ENCODE measurements at regions not wholly inside any gene's neighbourhood (a gene's known extent, or its start where the extent isn't known, plus 50 kb on each side); places are given as distances from the start of the nearest gene placed in this dataset.

DNA sequence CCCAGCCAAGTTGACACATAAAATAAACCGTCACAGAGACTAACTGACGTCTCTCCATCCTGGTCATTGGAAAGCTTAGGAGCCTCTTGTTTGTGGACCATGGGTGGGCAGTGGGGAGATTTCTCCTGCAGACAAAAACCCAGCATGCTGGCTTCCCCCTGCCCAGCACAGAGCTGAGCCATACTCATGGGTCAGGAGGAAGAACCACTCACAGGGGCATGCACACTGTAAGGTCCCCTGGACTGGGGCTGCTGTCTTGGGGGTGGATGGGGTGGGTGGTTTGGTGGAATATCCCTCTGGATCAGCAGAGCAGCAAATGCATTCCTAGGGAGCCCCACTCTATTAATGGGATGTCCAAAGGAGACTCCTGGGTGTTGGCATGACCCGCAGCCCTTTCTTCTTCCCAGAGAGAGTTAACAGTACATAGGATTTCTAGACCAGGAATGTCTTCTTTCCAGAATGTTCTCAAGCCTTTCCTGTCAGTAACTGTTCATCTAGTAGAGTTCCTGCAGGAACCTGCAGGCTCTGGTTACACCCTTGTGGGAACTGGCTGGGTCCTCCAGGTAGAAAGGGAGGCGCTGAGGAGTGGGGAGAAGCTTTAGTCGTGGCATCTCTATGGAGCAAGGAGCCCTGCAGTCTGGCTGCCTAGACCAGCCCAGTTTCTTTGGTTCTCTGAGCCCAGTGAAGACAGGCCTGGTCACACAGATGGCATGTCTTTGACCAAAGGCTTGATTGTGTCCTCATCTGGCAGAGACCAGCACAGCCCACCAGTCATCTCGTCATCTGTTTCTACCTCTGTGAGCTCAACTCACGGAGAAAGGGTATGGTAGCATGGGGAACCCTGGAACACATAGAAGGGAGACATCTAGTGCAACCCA is 73.4 kb upstream of the PRR23C start:
- H3K4me3 ChIP-seq: no peak overlapping the region
- H3K9ac ChIP-seq: no peak overlapping the region
- H3K36me3 ChIP-seq (ENCODE audit: low read depth): no peaks in the 10 kb centered on the region
- WGBS, 2 experiments (ENCODE audit: low coverage in 1 of 2, low lambda C conversion rate in 2 of 2, missing lambda C conversion rate in 2 of 2): 96 to 98% methylated on average over 7 of the region's 7 CpGs
- no peaks in the 10 kb centered on the region for H3K9me2 ChIP-seq (ENCODE audit: insufficient read depth)
- no peaks in the 10 kb centered on the region for H3K27me3 ChIP-seq (replicated peaks; ENCODE audit: insufficient read depth)
- no peaks in the 10 kb centered on the region for H4K20me1 ChIP-seq (ENCODE audit: insufficient read depth)
- H3K9me3 ChIP-seq (ENCODE audit: low read depth): no peaks in the 10 kb centered on the region
- no peak for DNase-seq
- peaks cover 36% of the 10 kb centered on the region for H3F3A ChIP-seq (ENCODE audit: insufficient read depth)
- TF ChIP-seq EZH2 (IDR thresholded peaks at IDR 0.05; ENCODE audit: insufficient read depth, poor library complexity, severe bottlenecking): no peak
- TF ChIP-seq EZH2phosphoT487 (IDR thresholded peaks at IDR 0.05; ENCODE audit: insufficient read depth, low read depth): no peak
- peaks cover 54% of the 10 kb centered on the region for H3K4me1 ChIP-seq (ENCODE audit: insufficient read depth)
- H3K79me2 ChIP-seq (ENCODE audit: insufficient read depth): no peaks in the 10 kb centered on the region
- H3K4me2 ChIP-seq (ENCODE audit: unreplicated experiment): no peak overlapping the region
- H3K27ac ChIP-seq: peak overlapping the region; percentile 46; the same call in 1 of the 2 replicates
- in situ Hi-C loops (cut with MboI): no loop called here
- H2AFZ ChIP-seq: no peak overlapping the region

DNA sequence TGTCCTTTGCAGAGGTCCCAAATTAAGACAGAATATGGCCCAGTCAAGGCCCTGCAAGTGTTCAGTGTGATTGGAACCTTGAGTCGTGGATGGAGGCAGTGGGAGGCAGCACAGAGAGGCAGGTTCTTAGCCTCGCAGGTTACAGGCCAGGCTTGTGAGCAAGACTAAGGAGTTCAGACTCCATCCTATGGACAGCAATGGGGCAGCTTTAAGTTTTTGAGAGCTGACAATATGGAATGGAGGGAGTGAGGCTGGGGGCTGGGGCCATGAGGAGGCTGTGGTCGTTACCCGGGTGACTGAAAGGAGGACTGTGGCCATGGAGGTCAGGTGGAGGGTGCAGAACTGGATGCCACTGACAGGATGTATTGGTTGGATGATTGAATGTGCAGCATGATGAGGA is 74.1 kb upstream of the PRR23C start:
- H3K9me3 ChIP-seq (ENCODE audit: low read depth): no peaks in the 10 kb centered on the region
- no peak overlapping the region for H3K4me2 ChIP-seq (ENCODE audit: unreplicated experiment)
- in situ Hi-C loops (cut with MboI): no loop called here
- H3K4me3 ChIP-seq: no peak overlapping the region
- TF ChIP-seq EZH2 (IDR thresholded peaks at IDR 0.05; ENCODE audit: insufficient read depth, poor library complexity, severe bottlenecking) (no peak), EZH2phosphoT487 (IDR thresholded peaks at IDR 0.05; ENCODE audit: insufficient read depth, low read depth) (no peak)
- DNase-seq: no peak
- no peaks in the 10 kb centered on the region for H3K79me2 ChIP-seq (ENCODE audit: insufficient read depth)
- no peaks in the 10 kb centered on the region for H4K20me1 ChIP-seq (ENCODE audit: insufficient read depth)
- H3F3A ChIP-seq (ENCODE audit: insufficient read depth): peaks cover 41% of the 10 kb centered on the region
- H2AFZ ChIP-seq: no peak overlapping the region
- peaks cover 61% of the 10 kb centered on the region for H3K4me1 ChIP-seq (ENCODE audit: insufficient read depth)
- H3K36me3 ChIP-seq (ENCODE audit: low read depth): no peaks in the 10 kb centered on the region
- no peak overlapping the region for H3K27ac ChIP-seq
- H3K27me3 ChIP-seq (replicated peaks; ENCODE audit: insufficient read depth): no peaks in the 10 kb centered on the region
- H3K9ac ChIP-seq: no peak overlapping the region
- WGBS, 2 experiments (ENCODE audit: low coverage in 1 of 2, low lambda C conversion rate in 2 of 2, missing lambda C conversion rate in 2 of 2): 92 to 98% methylated on average over 4 of the region's 4 CpGs
- H3K9me2 ChIP-seq (ENCODE audit: insufficient read depth): no peaks in the 10 kb centered on the region

DNA sequence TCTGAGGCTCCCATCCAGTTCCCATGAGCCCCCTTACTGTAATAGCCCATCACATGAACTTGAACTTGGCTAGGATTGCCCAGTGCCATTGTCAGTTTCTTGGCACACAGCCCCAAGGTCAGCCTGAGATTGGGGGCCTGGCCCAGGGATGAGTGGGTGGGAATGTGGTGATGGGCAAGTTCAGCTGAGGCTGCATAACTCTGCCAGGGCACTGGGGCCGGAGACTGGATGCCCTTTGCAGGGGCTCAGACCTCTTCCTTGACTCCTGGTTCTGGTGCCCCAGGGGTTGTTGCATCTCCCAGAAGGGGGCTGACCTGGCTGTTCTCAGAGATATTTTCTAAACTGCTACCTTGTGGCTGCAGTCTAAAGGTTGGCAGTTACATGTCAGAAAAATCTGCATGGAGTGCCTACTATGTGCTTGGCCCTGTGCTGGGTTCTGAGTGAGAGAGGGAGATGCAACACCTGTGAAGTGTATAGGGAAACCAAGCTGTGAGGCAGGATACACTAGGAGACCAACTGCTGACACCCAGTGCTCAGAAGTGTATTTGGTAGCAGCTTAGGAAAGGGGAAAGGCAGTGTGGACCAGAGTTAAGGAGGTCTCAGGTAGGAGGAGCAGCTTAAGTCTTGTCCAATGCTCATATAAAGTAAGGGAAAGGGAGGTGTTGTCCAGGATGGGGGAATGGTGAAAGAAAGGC is 74.8 kb upstream of the PRR23C start:
- peaks cover 41% of the 10 kb centered on the region for H3F3A ChIP-seq (ENCODE audit: insufficient read depth)
- peak overlapping the region; percentile 62; the same call in 1 of the 2 replicates for H3K9ac ChIP-seq
- H3K27me3 ChIP-seq (replicated peaks; ENCODE audit: insufficient read depth): no peaks in the 10 kb centered on the region
- H3K9me3 ChIP-seq (ENCODE audit: low read depth): no peaks in the 10 kb centered on the region
- peaks cover 63% of the 10 kb centered on the region for H3K4me1 ChIP-seq (ENCODE audit: insufficient read depth)
- peak overlapping the region; percentile 79 for H3K27ac ChIP-seq
- H3K4me2 ChIP-seq (ENCODE audit: unreplicated experiment): peak overlapping the region; percentile 27
- no peaks in the 10 kb centered on the region for H4K20me1 ChIP-seq (ENCODE audit: insufficient read depth)
- WGBS, 2 experiments (ENCODE audit: low coverage in 1 of 2, low lambda C conversion rate in 2 of 2, missing lambda C conversion rate in 2 of 2): 93 to 100% methylated on average over 1 of the region's 1 CpG
- TF ChIP-seq EZH2phosphoT487 (IDR thresholded peaks at IDR 0.05; ENCODE audit: insufficient read depth, low read depth) (no peak), EZH2 (IDR thresholded peaks at IDR 0.05; ENCODE audit: insufficient read depth, poor library complexity, severe bottlenecking) (no peak)
- no peaks in the 10 kb centered on the region for H3K79me2 ChIP-seq (ENCODE audit: insufficient read depth)
- H2AFZ ChIP-seq: no peak overlapping the region
- in situ Hi-C loops (cut with MboI): no loop called here
- no peak overlapping the region for H3K4me3 ChIP-seq
- no peaks in the 10 kb centered on the region for H3K36me3 ChIP-seq (ENCODE audit: low read depth)
- no peaks in the 10 kb centered on the region for H3K9me2 ChIP-seq (ENCODE audit: insufficient read depth)
- DNase-seq: no peak

DNA sequence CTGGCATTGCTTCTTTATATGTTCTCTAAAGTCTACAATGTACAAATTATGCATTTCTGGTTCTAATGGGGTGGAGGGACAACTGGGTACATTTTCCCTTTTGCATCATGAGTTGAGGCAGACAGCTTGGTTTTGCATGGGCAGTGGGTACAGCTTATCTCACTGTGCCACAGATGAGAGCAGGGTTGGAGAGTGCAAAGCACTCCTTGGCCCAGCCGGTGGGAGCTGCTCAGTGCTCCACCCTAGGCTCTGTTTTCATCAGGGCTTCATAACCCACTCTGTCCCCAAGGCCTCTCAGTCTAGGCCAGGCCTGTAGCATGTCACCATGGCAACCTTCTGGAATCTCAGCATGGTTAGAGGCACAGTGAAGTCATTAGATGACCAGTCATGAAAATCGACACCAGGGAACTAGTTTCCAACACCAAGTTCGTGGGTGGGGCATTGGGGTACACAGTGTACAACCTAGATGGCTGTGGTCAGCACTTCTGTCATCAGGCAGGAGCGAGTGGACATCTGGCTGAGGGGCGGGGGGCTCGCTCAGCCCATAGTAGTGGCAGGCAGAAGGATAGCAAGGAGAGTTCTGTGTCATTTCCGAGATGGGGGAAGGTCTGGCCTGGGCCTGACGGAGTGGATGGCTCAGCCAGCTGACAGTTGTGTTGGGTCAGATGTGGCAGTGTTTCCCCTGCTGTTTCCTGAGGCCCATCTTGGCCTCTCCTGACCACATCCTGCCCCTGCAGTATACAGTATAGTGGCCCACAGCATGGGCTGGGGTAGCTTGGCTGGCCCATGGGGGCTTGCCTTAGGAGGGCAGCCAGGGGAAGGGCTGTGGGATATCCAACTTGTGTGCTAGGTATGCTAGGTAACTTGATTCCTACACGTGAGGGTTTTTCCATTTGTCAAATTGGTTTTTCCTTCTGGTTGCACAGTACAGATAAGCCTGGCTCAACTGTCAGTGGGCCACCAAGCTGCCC is 75.7 kb upstream of the PRR23C start:
- no peaks in the 10 kb centered on the region for H3K36me3 ChIP-seq (ENCODE audit: low read depth)
- WGBS, 2 experiments (ENCODE audit: low coverage in 1 of 2, low lambda C conversion rate in 2 of 2, missing lambda C conversion rate in 2 of 2): 26 to 29% methylated on average over 9 of the region's 9 CpGs
- peak overlapping the region; percentile 33; the same call in 1 of the 2 replicates for H2AFZ ChIP-seq
- no peak overlapping the region for H3K4me3 ChIP-seq
- H3K79me2 ChIP-seq (ENCODE audit: insufficient read depth): no peaks in the 10 kb centered on the region
- peak overlapping the region; percentile 62 for H3K9ac ChIP-seq
- TF ChIP-seq EZH2phosphoT487 (IDR thresholded peaks at IDR 0.05; ENCODE audit: insufficient read depth, low read depth): no peak
- no peak for TF ChIP-seq EZH2 (IDR thresholded peaks at IDR 0.05; ENCODE audit: insufficient read depth, poor library complexity, severe bottlenecking)
- peak overlapping the region; percentile 27 for H3K4me2 ChIP-seq (ENCODE audit: unreplicated experiment)
- in situ Hi-C loops (cut with MboI): no loop called here
- H3K27ac ChIP-seq: peak overlapping the region; percentile 79
- DNase-seq: peak; percentile 95
- H3F3A ChIP-seq (ENCODE audit: insufficient read depth): peaks cover 41% of the 10 kb centered on the region
- H3K9me3 ChIP-seq (ENCODE audit: low read depth): no peaks in the 10 kb centered on the region
- H3K27me3 ChIP-seq (replicated peaks; ENCODE audit: insufficient read depth): no peaks in the 10 kb centered on the region
- peaks cover 63% of the 10 kb centered on the region for H3K4me1 ChIP-seq (ENCODE audit: insufficient read depth)
- no peaks in the 10 kb centered on the region for H4K20me1 ChIP-seq (ENCODE audit: insufficient read depth)
- no peaks in the 10 kb centered on the region for H3K9me2 ChIP-seq (ENCODE audit: insufficient read depth)
